ENCODE measurements at regions not wholly inside any gene's neighbourhood (a gene's known extent, or its start where the extent isn't known, plus 50 kb on each side); places are given as distances from the start of the nearest gene placed in this dataset.

- no peak for FAIRE-seq
- no peak overlapping the region for H2AFZ ChIP-seq (ENCODE audit: low read depth, low read length)
- DNase-seq (ENCODE audit: low read depth, low spot score), result no peak
- H3K9ac ChIP-seq (replicated peaks; ENCODE audit: extremely low read depth, insufficient read depth, low read length), result no peak overlapping the region
- no TSS peak for BruUV-seq (replicated peaks)
- no peaks in the 10 kb centered on the region for H4K20me1 ChIP-seq (replicated peaks; ENCODE audit: control insufficient read depth, extremely low read depth, insufficient read depth, low read length)
- H3K79me2 ChIP-seq (ENCODE audit: control insufficient read depth, insufficient read depth, low read length), result no peaks in the 10 kb centered on the region
- dilution Hi-C loops (cut with MboI; ENCODE audit: extremely low pct_ligation_motif_present, low sequenced_read_pairs) (no loop called here), intact Hi-C loops (cut with micrococcal nuclease) (no loop called here)
- no peaks in the 10 kb centered on the region for H3K9me3 ChIP-seq (replicated peaks; ENCODE audit: control insufficient read depth, insufficient read depth, low read length)
- no peaks in the 10 kb centered on the region for H3K9me1 ChIP-seq (replicated peaks; ENCODE audit: control insufficient read depth, extremely low read depth, insufficient read depth, low read length)
- ChIA-PET POLR2A (no interaction called here), CTCF (no interaction called here)
- H3K36me3 ChIP-seq (ENCODE audit: control insufficient read depth in 2 of 2, extremely low read depth in 1 of 2, insufficient read depth in 2 of 2, low read length in 2 of 2), result no peaks in the 10 kb centered on the region
- H3K4me3 ChIP-seq (replicated peaks in 1 of 3; ENCODE audit: insufficient read depth in 1 of 3, low read depth in 1 of 3, low read length in 3 of 3), result no peak overlapping the region
- H3K27me3 ChIP-seq (ENCODE audit: control insufficient read depth in 2 of 2, insufficient read depth in 2 of 2, low read length in 2 of 2), result no peaks in the 10 kb centered on the region
- H3K27ac ChIP-seq (ENCODE audit: insufficient read depth, low read depth, low read length), result no peak overlapping the region
- TF ChIP-seq POLR2A (IDR thresholded peaks at IDR 0.05; ENCODE audit: low read depth, low read length) (no peak), FOS (IDR thresholded peaks at IDR 0.05; ENCODE audit: borderline replicate concordance, insufficient read depth, low read length) (no peak), EZH2 (IDR thresholded peaks at IDR 0.05; ENCODE audit: borderline replicate concordance, low read depth, low read length, severe bottlenecking) (no peak), CTCF (IDR thresholded peaks at IDR 0.05; ENCODE audit: extremely low read depth in 1 of 2, insufficient read depth in 1 of 2, low read depth in 1 of 2, low read length in 2 of 2) (no peak), GATA2 (IDR thresholded peaks at IDR 0.05; ENCODE audit: insufficient read depth, insufficient read length, low read depth, low read length) (no peak), MAX (IDR thresholded peaks at IDR 0.05; ENCODE audit: insufficient read depth, insufficient read length) (no peak), MYC (IDR thresholded peaks at IDR 0.05; ENCODE audit: low read depth, low read length) (no peak), POLR2AphosphoS5 (IDR thresholded peaks at IDR 0.05; ENCODE audit: insufficient read depth, low read depth, low read length) (no peak), JUN (IDR thresholded peaks at IDR 0.05; ENCODE audit: borderline replicate concordance, insufficient read depth, insufficient read length, low read depth) (no peak)
- H3K4me2 ChIP-seq (ENCODE audit: insufficient read depth, low read length), result no peak overlapping the region
- no peaks in the 10 kb centered on the region for H3K4me1 ChIP-seq (ENCODE audit: control insufficient read depth, extremely low read depth, insufficient read depth, low read length)
These were observed 602.0 kb downstream of the EFNA5 start for GRCh38 chr5:107068782-107069181.

Measured in endothelial cell of umbilical vein (primary cell).